ENCODE measurements at regions not wholly inside any gene's neighbourhood (a gene's known extent, or its start where the extent isn't known, plus 50 kb on each side); places are given as distances from the start of the nearest gene placed in this dataset.

GRCh38 chr1:81554108-81554507, 246.6 kb upstream of the ADGRL2 start:
- ChIA-PET POLR2A (no interaction called here), CTCF (no interaction called here)
- Histone ChIP-seq H3K27me3 (ENCODE audit: control insufficient read depth, insufficient read depth, low read length) (no peaks in the 10 kb centered on the region), H3K4me3 (ENCODE audit: low read depth in 2 of 2, low read length in 2 of 2) (no peak overlapping the region), H3K9me3 (ENCODE audit: control insufficient read depth, insufficient read depth, low read depth, low read length) (no peaks in the 10 kb centered on the region), H3K27ac (ENCODE audit: low read length) (no peak overlapping the region), H3K36me3 (ENCODE audit: control insufficient read depth, insufficient read depth, low read length) (no peaks in the 10 kb centered on the region), H3K4me1 (ENCODE audit: control insufficient read depth, insufficient read depth, low read length) (no peaks in the 10 kb centered on the region)
- DNase-seq (ENCODE audit: low read depth, low spot score) (no peak), ATAC-seq (no peak)
- no peak for TF ChIP-seq REST (IDR thresholded peaks at IDR 0.05; ENCODE audit: insufficient read depth in 1 of 2, low read depth in 2 of 2, low read length in 1 of 2)
- TF ChIP-seq CTCF (IDR thresholded peaks at IDR 0.05): no peak
- no peak for TF ChIP-seq POLR2AphosphoS5 (IDR thresholded peaks at IDR 0.05; ENCODE audit: low read depth, low read length)
- no peak for TF ChIP-seq SIN3A (IDR thresholded peaks at IDR 0.05; ENCODE audit: borderline replicate concordance, insufficient read depth, low read depth, low read length)
- TF ChIP-seq TCF7L2 (IDR thresholded peaks at IDR 0.05; ENCODE audit: low read depth, low read length): no peak
- in situ Hi-C loops (cut with HindIII; ENCODE audit: low pct_unique_long_range_greater_than_20kb, low sequenced_read_pairs) (no loop called here), intact Hi-C loops (cut with micrococcal nuclease; ENCODE audit: unreplicated experiment) (no loop called here)
- BruUV-seq (replicated peaks): no TSS peak

- H3K4me3 ChIP-seq (ENCODE audit: low read depth in 2 of 2, low read length in 2 of 2): no peak overlapping the region
- ATAC-seq (no peak), DNase-seq (ENCODE audit: low read depth, low spot score) (no peak)
- ChIA-PET CTCF (no interaction called here), POLR2A (no interaction called here)
- H3K27ac ChIP-seq (ENCODE audit: low read length): no peak overlapping the region
- no peaks in the 10 kb centered on the region for H3K36me3 ChIP-seq (ENCODE audit: control insufficient read depth, insufficient read depth, low read length)
- intact Hi-C loops (cut with micrococcal nuclease; ENCODE audit: unreplicated experiment): no loop called here
- in situ Hi-C loops (cut with HindIII; ENCODE audit: low pct_unique_long_range_greater_than_20kb, low sequenced_read_pairs): no loop called here
- no peak for TF ChIP-seq SIN3A (IDR thresholded peaks at IDR 0.05; ENCODE audit: borderline replicate concordance, insufficient read depth, low read depth, low read length)
- no peak for TF ChIP-seq POLR2AphosphoS5 (IDR thresholded peaks at IDR 0.05; ENCODE audit: low read depth, low read length)
- TF ChIP-seq CTCF (IDR thresholded peaks at IDR 0.05): no peak
- TF ChIP-seq REST (IDR thresholded peaks at IDR 0.05; ENCODE audit: insufficient read depth in 1 of 2, low read depth in 2 of 2, low read length in 1 of 2): no peak
- TF ChIP-seq TCF7L2 (IDR thresholded peaks at IDR 0.05; ENCODE audit: low read depth, low read length): no peak
- no peaks in the 10 kb centered on the region for H3K9me3 ChIP-seq (ENCODE audit: control insufficient read depth, insufficient read depth, low read depth, low read length)
- no peaks in the 10 kb centered on the region for H3K27me3 ChIP-seq (ENCODE audit: control insufficient read depth, insufficient read depth, low read length)
- no TSS peak for BruUV-seq (replicated peaks)
- no peaks in the 10 kb centered on the region for H3K4me1 ChIP-seq (ENCODE audit: control insufficient read depth, insufficient read depth, low read length)
These were observed 247.2 kb upstream of the ADGRL2 start for GRCh38 chr1:81553503-81553902.

Data from Panc1 (cell line).